HEK293 (cell line): ENCODE measurements at regions not wholly inside any gene's neighbourhood (a gene's known extent, or its start where the extent isn't known, plus 50 kb on each side); places are given as distances from the start of the nearest gene placed in this dataset.
A peak's percentile ranks its signal among the peaks of the same experiment; 100 is the strongest.

Experiments used
- CTCF ChIA-PET: fragments of 350-600 bp; formaldehyde crosslinking; extraction: SDS; loops from one replicate; lab custom pipeline; 2021; ENCODE audit warnings: antibody characterized with exemption; lab: Yijun Ruan, JAX
- POLR2A ChIA-PET: fragments of 300-600 bp; formaldehyde crosslinking; extraction: SDS; loops from one replicate; lab custom pipeline; 2020; ENCODE audit warnings: antibody characterized with exemption, inconsistent platforms; lab: Yijun Ruan, JAX
- H3K27ac ChIP-seq: fragments of 200-500 bp; sonication (Bioruptor generic); 2 replicates; pipeline ENCODE4 v1.5.1; 2014; ENCODE audit warnings: low read depth, low read length, control low read depth, inconsistent platforms; ENCODE audit errors: extremely low read depth
- H3K36me3 ChIP-seq, 2 experiments: fragments of 200-500 bp in 1 of 2; sonication (Bioruptor generic) in 1 of 2; 1 replicate in 1 of 2; 2 replicates in 1 of 2; pipeline ENCODE4 v1.5.1; 2014 to 2017; ENCODE audit warnings: inconsistent platforms in 2 of 2, low read length in 2 of 2; ENCODE audit not compliant: control insufficient read depth in 2 of 2, insufficient read depth in 1 of 2
- H3K4me1 ChIP-seq: fragments of 200-500 bp; sonication (Bioruptor generic); 2 replicates; pipeline ENCODE4 v1.5.1; 2014; ENCODE audit warnings: mild to moderate bottlenecking, low read length, inconsistent platforms; ENCODE audit not compliant: control insufficient read depth, insufficient read depth
- H3K4me3 ChIP-seq: 2 replicates; pipeline ENCODE4 v1.5.1; 2011; ENCODE audit warnings: low read depth, mild to moderate bottlenecking, control low read depth, low read length, moderate library complexity
- H3K9me3 ChIP-seq: fragments of 200-500 bp; sonication (Bioruptor generic); 2 replicates; pipeline ENCODE4 v1.5.1; 2014; ENCODE audit warnings: low read depth, low read length, inconsistent platforms; ENCODE audit not compliant: control insufficient read depth, insufficient read depth
- FEZF1 ChIP-seq: fragments of 450-650 bp; formaldehyde crosslinking; IDR thresholded peaks from 2 replicates; pipeline ENCODE4 v1.5.1; 2016; ENCODE audit warnings: missing biosample characterization, missing genetic modification characterization
- GLI2 ChIP-seq: fragments of 450-650 bp; formaldehyde crosslinking; IDR thresholded peaks from 2 replicates; pipeline ENCODE4; 2017; ENCODE audit warnings: missing biosample characterization, missing genetic modification characterization, low read depth, borderline replicate concordance
- GLIS1 ChIP-seq: fragments of 450-650 bp; formaldehyde crosslinking; IDR thresholded peaks from 2 replicates; pipeline ENCODE4 v1.5.1; 2016; ENCODE audit warnings: missing biosample characterization, missing genetic modification characterization
- GLIS2 ChIP-seq: fragments of 450-650 bp; formaldehyde crosslinking; IDR thresholded peaks from 2 replicates; pipeline ENCODE4 v1.5.1; 2016; ENCODE audit warnings: missing biosample characterization, missing genetic modification characterization
- HOXC10 ChIP-seq: sonication (generic); formaldehyde crosslinking; IDR thresholded peaks from 2 replicates; pipeline ENCODE4 v1.8.1; 2023; ENCODE audit warnings: mild to moderate bottlenecking, missing genetic modification reagents
- KLF8 ChIP-seq: fragments of 450-650 bp; formaldehyde crosslinking; IDR thresholded peaks from 2 replicates; pipeline ENCODE4 v1.5.1; 2016; ENCODE audit warnings: missing biosample characterization, missing genetic modification characterization
- SCRT2 ChIP-seq: fragments of 450-650 bp; formaldehyde crosslinking; IDR thresholded peaks from 2 replicates; pipeline ENCODE4 v1.5.1; 2016; ENCODE audit warnings: missing biosample characterization, missing genetic modification characterization
- ZFHX2 ChIP-seq: fragments of 450-650 bp; formaldehyde crosslinking; conservative IDR thresholded peaks from 2 replicates; pipeline ENCODE4 v1.5.1; 2016; ENCODE audit warnings: missing biosample characterization, missing genetic modification characterization
- ZNF112 ChIP-seq: fragments of 450-650 bp; formaldehyde crosslinking; IDR thresholded peaks from 2 replicates; pipeline ENCODE4 v1.5.0; 2017; ENCODE audit warnings: missing biosample characterization, missing genetic modification characterization
- ZNF132 ChIP-seq: fragments of 450-650 bp; formaldehyde crosslinking; IDR thresholded peaks from 2 replicates; pipeline ENCODE4 v1.5.1; 2017; ENCODE audit warnings: missing biosample characterization, missing genetic modification characterization, borderline replicate concordance
- ZNF266 ChIP-seq: fragments of 450-650 bp; formaldehyde crosslinking; IDR thresholded peaks from 2 replicates; pipeline ENCODE4 v1.5.1; 2016; ENCODE audit warnings: missing biosample characterization, missing genetic modification characterization, low read depth
- ZNF311 ChIP-seq: fragments of 450-650 bp; formaldehyde crosslinking; IDR thresholded peaks from 2 replicates; pipeline ENCODE4 v1.5.1; 2017; ENCODE audit warnings: missing biosample characterization, missing genetic modification characterization, borderline replicate concordance
- ZNF335 ChIP-seq: fragments of 450-650 bp; formaldehyde crosslinking; conservative IDR thresholded peaks from 2 replicates; pipeline ENCODE4 v1.5.1; 2016; ENCODE audit warnings: missing biosample characterization, missing genetic modification characterization
- ZNF560 ChIP-seq: fragments of 450-650 bp; formaldehyde crosslinking; IDR thresholded peaks from 2 replicates; pipeline ENCODE4 v1.5.1; 2017; ENCODE audit warnings: missing biosample characterization, missing genetic modification characterization, borderline replicate concordance
- ZNF561 ChIP-seq: fragments of 450-650 bp; IDR thresholded peaks from 2 replicates; pipeline ENCODE4 v1.5.1; 2018; ENCODE audit warnings: missing biosample characterization, missing genetic modification characterization, borderline replicate concordance
- ZNF791 ChIP-seq: fragments of 450-650 bp; formaldehyde crosslinking; IDR thresholded peaks from 2 replicates; pipeline ENCODE4 v1.5.1; 2016; ENCODE audit warnings: missing biosample characterization, missing genetic modification characterization
- ZNF792 ChIP-seq: fragments of 450-650 bp; formaldehyde crosslinking; IDR thresholded peaks from 2 replicates; pipeline ENCODE4 v1.5.1; 2016; ENCODE audit warnings: missing biosample characterization, missing genetic modification characterization
- TF ChIP-seq, protein P1 (sequence below): fragments of 450-650 bp; formaldehyde crosslinking; IDR thresholded peaks from 2 replicates; pipeline ENCODE4 v1.5.1; 2016; ENCODE audit warnings: missing biosample characterization, missing genetic modification characterization
- TF ChIP-seq, protein P2 (sequence below): fragments of 450-650 bp; formaldehyde crosslinking; IDR thresholded peaks from 2 replicates; pipeline ENCODE4 v1.5.1; 2017; ENCODE audit warnings: missing biosample characterization, missing genetic modification characterization
- TF ChIP-seq, protein P3 (sequence below): fragments of 450-650 bp; formaldehyde crosslinking; IDR thresholded peaks from 2 replicates; pipeline ENCODE4 v1.5.1; 2016; ENCODE audit warnings: missing biosample characterization, missing genetic modification characterization
- TF ChIP-seq, protein P4 (sequence below): fragments of 450-650 bp; formaldehyde crosslinking; IDR thresholded peaks from 2 replicates; pipeline ENCODE4 v1.5.1; 2017; ENCODE audit warnings: missing biosample characterization, missing genetic modification characterization

DNA sequence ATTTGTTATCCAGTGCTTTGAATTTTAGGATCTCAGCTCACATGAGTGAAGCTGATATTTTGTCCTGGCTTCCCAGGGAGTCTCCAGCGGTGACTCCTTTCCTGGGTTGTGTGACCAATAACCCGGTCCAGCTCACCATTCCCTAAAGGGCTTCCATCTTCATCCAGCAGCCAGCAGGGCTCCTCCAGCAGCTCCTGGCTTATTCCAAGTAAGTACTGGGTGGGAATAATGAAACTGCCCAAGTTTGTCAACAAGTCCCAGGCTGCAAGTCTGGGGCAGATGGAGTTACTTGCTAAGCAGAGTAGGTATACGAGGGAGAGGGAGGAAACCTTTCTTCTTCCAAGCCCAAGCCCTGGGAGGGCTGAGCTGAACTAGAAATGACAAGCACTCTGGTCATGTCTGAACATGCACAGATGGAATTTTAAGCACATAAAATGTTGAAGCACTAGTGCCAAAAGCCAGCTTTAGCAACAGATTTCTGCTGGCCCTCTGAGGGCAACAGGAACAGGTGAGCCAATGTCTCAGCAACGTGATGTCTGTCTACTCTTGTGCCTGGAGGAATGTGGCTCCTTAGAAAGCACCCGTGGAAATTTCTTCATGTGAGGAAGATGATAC lies 153.7 kb upstream of the DAPK1 start:
- CTCF ChIA-PET = interaction anchor here (0.6 to 1.7 kb wide), 6 partner anchors 20 to 491 kb away, joined by 3 to 4 read pairs (median 3); no protein-coding TSS in a partner anchor
- Histone ChIP-seq H3K36me3 (no peaks in the 10 kb centered on the region), H3K27ac (no peak overlapping the region), H3K9me3 (no peaks in the 10 kb centered on the region)
- POLR2A ChIA-PET = interaction anchor here (0.8 kb wide), 1 partner anchor 168 kb away, joined by 4 read pairs; no protein-coding TSS in a partner anchor
- TF ChIP-seq SCRT2 (tag by site-specific recombination) (peak; percentile 82), ZNF335 (tag by site-specific recombination) (peak; percentile 50; the same call in 1 of the 2 replicates), GLI2 (tag by site-specific recombination) (no peak), GLIS1 (tag by site-specific recombination) (peak; percentile 85), FEZF1 (tag by site-specific recombination) (no peak)
- TF ChIP-seq, protein P1, sequence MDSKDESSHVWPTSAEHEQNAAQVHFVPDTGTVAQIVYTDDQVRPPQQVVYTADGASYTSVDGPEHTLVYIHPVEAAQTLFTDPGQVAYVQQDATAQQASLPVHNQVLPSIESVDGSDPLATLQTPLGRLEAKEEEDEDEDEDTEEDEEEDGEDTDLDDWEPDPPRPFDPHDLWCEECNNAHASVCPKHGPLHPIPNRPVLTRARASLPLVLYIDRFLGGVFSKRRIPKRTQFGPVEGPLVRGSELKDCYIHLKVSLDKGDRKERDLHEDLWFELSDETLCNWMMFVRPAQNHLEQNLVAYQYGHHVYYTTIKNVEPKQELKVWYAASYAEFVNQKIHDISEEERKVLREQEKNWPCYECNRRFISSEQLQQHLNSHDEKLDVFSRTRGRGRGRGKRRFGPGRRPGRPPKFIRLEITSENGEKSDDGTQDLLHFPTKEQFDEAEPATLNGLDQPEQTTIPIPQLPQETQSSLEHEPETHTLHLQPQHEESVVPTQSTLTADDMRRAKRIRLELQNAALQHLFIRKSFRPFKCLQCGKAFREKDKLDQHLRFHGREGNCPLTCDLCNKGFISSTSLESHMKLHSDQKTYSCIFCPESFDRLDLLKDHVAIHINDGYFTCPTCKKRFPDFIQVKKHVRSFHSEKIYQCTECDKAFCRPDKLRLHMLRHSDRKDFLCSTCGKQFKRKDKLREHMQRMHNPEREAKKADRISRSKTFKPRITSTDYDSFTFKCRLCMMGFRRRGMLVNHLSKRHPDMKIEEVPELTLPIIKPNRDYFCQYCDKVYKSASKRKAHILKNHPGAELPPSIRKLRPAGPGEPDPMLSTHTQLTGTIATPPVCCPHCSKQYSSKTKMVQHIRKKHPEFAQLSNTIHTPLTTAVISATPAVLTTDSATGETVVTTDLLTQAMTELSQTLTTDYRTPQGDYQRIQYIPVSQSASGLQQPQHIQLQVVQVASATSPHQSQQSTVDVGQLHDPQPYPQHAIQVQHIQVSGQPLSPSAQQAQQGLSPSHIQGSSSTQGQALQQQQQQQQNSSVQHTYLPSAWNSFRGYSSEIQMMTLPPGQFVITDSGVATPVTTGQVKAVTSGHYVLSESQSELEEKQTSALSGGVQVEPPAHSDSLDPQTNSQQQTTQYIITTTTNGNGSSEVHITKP (tag by site-specific recombination) = 0 out of 2 replicates have a peak, but pooled peaks have one; percentile 31
- TF ChIP-seq, all 188 proteins: peak for 4
- Histone ChIP-seq H3K4me3 (no peak overlapping the region), H3K4me1 (no peaks in the 10 kb centered on the region)

DNA sequence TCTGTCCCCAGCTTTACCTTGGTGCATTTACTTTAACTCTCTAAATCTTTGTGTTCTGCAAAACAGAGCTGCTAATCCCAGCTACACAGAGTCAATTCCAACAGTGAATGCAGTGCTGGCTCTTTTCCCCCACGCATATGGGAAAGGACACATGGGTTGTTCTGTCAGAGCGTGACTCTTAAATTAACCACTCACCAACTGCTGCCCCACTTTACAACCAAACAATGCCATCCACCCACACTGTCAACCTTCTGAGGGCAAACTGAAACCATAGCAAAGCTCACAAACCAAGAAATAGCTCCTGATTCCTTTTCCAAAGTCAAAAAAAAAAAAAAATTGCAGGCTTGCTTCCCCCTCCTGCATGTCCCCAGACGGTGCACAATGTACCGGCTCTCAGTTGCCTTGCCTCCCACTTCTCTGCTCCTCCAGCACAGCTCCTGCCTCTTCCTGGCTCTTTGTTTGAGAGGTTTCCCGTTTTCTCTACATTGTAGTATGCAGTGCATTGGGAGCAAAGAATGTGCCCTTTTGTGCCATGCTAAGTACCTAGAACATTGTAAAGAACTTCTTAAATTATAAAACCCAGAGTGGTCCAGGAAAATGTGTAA lies 151.5 kb upstream of the DAPK1 start:
- POLR2A ChIA-PET = interaction anchor here (1.1 kb wide), 1 partner anchor 137 kb away, joined by 3 read pairs; no protein-coding TSS in a partner anchor
- H3K27ac ChIP-seq = no peak overlapping the region
- TF ChIP-seq KLF8 (no peak), ZNF112 (no peak), HOXC10 (CRISPR knock-in tag) (no peak), ZFHX2 (tag by site-specific recombination) (peak; percentile 60), ZNF791 (tag by site-specific recombination) (no peak)
- TF ChIP-seq, protein P2, sequence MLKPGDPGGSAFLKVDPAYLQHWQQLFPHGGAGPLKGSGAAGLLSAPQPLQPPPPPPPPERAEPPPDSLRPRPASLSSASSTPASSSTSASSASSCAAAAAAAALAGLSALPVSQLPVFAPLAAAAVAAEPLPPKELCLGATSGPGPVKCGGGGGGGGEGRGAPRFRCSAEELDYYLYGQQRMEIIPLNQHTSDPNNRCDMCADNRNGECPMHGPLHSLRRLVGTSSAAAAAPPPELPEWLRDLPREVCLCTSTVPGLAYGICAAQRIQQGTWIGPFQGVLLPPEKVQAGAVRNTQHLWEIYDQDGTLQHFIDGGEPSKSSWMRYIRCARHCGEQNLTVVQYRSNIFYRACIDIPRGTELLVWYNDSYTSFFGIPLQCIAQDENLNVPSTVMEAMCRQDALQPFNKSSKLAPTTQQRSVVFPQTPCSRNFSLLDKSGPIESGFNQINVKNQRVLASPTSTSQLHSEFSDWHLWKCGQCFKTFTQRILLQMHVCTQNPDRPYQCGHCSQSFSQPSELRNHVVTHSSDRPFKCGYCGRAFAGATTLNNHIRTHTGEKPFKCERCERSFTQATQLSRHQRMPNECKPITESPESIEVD (tag by site-specific recombination) = no peak
- TF ChIP-seq, all 188 proteins: peak for 1
- Histone ChIP-seq H3K4me1 (no peaks in the 10 kb centered on the region), H3K36me3 (no peaks in the 10 kb centered on the region), H3K9me3 (no peaks in the 10 kb centered on the region), H3K4me3 (no peak overlapping the region)
- CTCF ChIA-PET = interaction anchor here (0.6 to 1.0 kb wide), 2 partner anchors 9 to 467 kb away, joined by 3 to 6 read pairs; no protein-coding TSS in a partner anchor

DNA sequence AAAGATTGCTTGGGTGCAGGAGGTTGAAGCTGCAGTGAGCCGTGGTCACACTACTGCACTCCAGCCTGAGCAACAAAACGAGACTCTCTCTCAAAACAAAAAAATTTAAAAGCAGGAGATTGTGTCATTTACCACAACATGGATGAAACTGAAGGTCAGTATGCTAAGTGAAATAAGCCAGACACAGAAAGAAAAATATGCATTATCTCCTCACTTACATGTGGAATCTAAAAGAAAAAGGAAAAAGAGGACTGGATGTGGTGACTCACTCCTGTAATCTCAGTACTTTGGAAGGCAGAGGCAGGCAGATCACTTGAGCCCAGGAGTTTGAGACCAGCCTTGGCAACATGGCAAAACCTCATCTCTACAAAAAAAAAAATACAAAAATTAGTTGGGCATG lies 146.8 kb upstream of the DAPK1 start:
- POLR2A ChIA-PET = no interaction called here
- Histone ChIP-seq H3K9me3 (no peaks in the 10 kb centered on the region), H3K27ac (no peak overlapping the region), H3K4me3 (no peak overlapping the region), H3K36me3 (no peaks in the 10 kb centered on the region), H3K4me1 (no peaks in the 10 kb centered on the region)
- CTCF ChIA-PET = no interaction called here
- TF ChIP-seq ZNF311 (tag by site-specific recombination) (no peak), ZNF266 (tag by site-specific recombination) (no peak), ZNF560 (tag by site-specific recombination) (no peak), GLI2 (tag by site-specific recombination) (no peak), GLIS2 (tag by site-specific recombination) (no peak), ZNF132 (no peak), ZNF561 (tag by site-specific recombination) (no peak), ZNF792 (tag by site-specific recombination) (no peak)
- TF ChIP-seq, protein P3, sequence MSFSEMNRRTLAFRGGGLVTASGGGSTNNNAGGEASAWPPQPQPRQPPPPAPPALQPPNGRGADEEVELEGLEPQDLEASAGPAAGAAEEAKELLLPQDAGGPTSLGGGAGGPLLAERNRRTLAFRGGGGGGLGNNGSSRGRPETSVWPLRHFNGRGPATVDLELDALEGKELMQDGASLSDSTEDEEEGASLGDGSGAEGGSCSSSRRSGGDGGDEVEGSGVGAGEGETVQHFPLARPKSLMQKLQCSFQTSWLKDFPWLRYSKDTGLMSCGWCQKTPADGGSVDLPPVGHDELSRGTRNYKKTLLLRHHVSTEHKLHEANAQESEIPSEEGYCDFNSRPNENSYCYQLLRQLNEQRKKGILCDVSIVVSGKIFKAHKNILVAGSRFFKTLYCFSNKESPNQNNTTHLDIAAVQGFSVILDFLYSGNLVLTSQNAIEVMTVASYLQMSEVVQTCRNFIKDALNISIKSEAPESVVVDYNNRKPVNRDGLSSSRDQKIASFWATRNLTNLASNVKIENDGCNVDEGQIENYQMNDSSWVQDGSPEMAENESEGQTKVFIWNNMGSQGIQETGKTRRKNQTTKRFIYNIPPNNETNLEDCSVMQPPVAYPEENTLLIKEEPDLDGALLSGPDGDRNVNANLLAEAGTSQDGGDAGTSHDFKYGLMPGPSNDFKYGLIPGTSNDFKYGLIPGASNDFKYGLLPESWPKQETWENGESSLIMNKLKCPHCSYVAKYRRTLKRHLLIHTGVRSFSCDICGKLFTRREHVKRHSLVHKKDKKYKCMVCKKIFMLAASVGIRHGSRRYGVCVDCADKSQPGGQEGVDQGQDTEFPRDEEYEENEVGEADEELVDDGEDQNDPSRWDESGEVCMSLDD (tag by site-specific recombination) = no peak
- TF ChIP-seq, protein P4, sequence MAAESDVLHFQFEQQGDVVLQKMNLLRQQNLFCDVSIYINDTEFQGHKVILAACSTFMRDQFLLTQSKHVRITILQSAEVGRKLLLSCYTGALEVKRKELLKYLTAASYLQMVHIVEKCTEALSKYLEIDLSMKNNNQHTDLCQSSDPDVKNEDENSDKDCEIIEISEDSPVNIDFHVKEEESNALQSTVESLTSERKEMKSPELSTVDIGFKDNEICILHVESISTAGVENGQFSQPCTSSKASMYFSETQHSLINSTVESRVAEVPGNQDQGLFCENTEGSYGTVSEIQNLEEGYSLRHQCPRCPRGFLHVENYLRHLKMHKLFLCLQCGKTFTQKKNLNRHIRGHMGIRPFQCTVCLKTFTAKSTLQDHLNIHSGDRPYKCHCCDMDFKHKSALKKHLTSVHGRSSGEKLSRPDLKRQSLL = no peak
